Tibial nerve (tissue), 4 donors: ENCODE measurements at regions not wholly inside any gene's neighbourhood (a gene's known extent, or its start where the extent isn't known, plus 50 kb on each side); places are given as distances from the start of the nearest gene placed in this dataset.

Experiments
- CTCF ChIP-seq, 5 experiments: fragments of 200-600 bp in 3 of 5; fragments of 450-650 bp in 2 of 5; sonication (generic) in 3 of 5; IDR thresholded peaks; one replicate each; pipeline ENCODE4 v1.5.1; 2016 to 2019; ENCODE audit warnings: antibody characterized with exemption in 5 of 5, mild to moderate bottlenecking in 3 of 5, moderate library complexity in 2 of 5
- EP300 ChIP-seq, 2 donors: sonication (generic); formaldehyde crosslinking; IDR thresholded peaks; one replicate each; pipeline ENCODE4 v1.6.1; 2017; ENCODE audit warnings: antibody characterized with exemption in 2 of 2, mild to moderate bottlenecking in 1 of 2
- POLR2A ChIP-seq, 2 donors: fragments of 450-650 bp; IDR thresholded peaks; one replicate each; pipeline ENCODE4 v1.6.1; 2017; ENCODE audit warnings: antibody characterized with exemption in 2 of 2, mild to moderate bottlenecking in 2 of 2, moderate library complexity in 2 of 2

DNA sequence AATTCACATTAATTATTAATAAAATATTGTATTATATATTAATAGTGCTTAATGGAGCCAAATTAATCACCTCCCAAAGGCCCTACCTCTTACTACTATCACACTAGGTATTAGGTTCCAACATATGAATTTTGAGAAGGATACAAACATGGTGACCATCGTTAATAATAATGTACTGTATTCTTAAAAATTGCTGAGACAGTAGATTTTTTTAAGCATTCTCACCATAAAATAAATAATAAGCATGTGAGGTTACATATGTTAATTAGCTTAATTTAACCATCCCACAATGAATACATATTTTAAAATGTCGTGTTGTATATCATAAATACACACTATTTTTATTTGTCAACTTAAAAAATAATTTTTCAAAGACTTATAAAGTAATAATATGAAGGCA, 299.2 kb upstream of the NR5A2 start:
- TF ChIP-seq CTCF (IDR thresholded peaks at IDR 0.05) (no peak), POLR2A (IDR thresholded peaks at IDR 0.05) (no peak), EP300 (IDR thresholded peaks at IDR 0.05) (no peak)
